BLaER1 (cell line): ENCODE measurements at regions not wholly inside any gene's neighbourhood (a gene's known extent, or its start where the extent isn't known, plus 50 kb on each side); places are given as distances from the start of the nearest gene placed in this dataset.

Experiments used
- H3K27ac ChIP-seq: shearing (Covaris generic); formaldehyde crosslinking; 2 replicates; pipeline ENCODE4 v1.8.1; 2022
- H3K27me3 ChIP-seq: shearing (Covaris generic); formaldehyde crosslinking; 2 replicates; pipeline ENCODE4 v1.8.1; 2022
- H3K36me3 ChIP-seq: shearing (Covaris generic); formaldehyde crosslinking; 2 replicates; pipeline ENCODE4 v1.8.1; 2022
- H3K4me1 ChIP-seq: shearing (Covaris generic); formaldehyde crosslinking; 2 replicates; pipeline ENCODE4 v1.8.1; 2022
- H3K4me2 ChIP-seq: shearing (Covaris generic); formaldehyde crosslinking; 2 replicates; pipeline ENCODE4 v1.8.1; 2022
- H3K4me3 ChIP-seq: shearing (Covaris generic); formaldehyde crosslinking; 2 replicates; pipeline ENCODE4 v1.8.1; 2022
- H3K9ac ChIP-seq: shearing (Covaris generic); formaldehyde crosslinking; 2 replicates; pipeline ENCODE4 v1.8.1; 2022
- H3K9me3 ChIP-seq: shearing (Covaris generic); formaldehyde crosslinking; 2 replicates; pipeline ENCODE4 v1.8.1; 2022
- H4K20me1 ChIP-seq: shearing (Covaris generic); formaldehyde crosslinking; 2 replicates; pipeline ENCODE4 v1.8.1; 2022
- Cebpa-rat ChIP-seq: shearing (Covaris generic); IDR thresholded peaks from 2 replicates; pipeline ENCODE4 v1.8.1; 2022

- no peaks in the 10 kb centered on the region for H3K4me1 ChIP-seq
- no peaks in the 10 kb centered on the region for H3K9me3 ChIP-seq
- no peaks in the 10 kb centered on the region for H3K36me3 ChIP-seq
- no peak overlapping the region for H3K4me3 ChIP-seq
- no peak for TF ChIP-seq Cebpa-rat
- no peaks in the 10 kb centered on the region for H4K20me1 ChIP-seq
- H3K27ac ChIP-seq, result no peak overlapping the region
- H3K9ac ChIP-seq, result no peak overlapping the region
- H3K27me3 ChIP-seq, result no peaks in the 10 kb centered on the region
- H3K4me2 ChIP-seq, result no peak overlapping the region
Measured at GRCh38 chr11:90329043-90329442, 106.2 kb upstream of the CHORDC1 start.

DNA sequence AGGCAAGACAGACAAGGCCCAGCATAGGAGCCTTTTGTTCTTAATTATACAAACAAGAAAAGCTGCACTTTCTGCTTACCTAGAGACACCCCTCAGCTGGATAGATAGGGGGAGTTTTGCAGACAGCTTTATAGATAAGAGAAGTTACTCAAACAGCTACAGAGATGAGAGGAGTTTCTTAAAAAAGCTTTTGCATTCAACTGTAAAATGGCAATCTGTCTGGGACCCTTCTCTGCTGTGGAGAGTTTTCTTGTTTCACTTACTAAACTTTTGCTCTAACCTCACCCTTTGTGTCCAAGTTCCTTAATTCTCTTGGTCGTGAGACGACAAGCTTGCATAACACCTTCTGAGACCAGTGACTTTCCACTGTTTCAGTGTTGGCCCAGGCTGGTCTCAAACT is 103.8 kb upstream of the CHORDC1 start:
- no peak for TF ChIP-seq Cebpa-rat
- H3K9me3 ChIP-seq, result no peaks in the 10 kb centered on the region

GRCh38 chr11:90323289-90323688 is 100.4 kb upstream of the CHORDC1 start:
- H3K9me3 ChIP-seq, result peaks cover 11% of the 10 kb centered on the region; the same call in 1 of the 2 replicates
- no peaks in the 10 kb centered on the region for H4K20me1 ChIP-seq
- no peaks in the 10 kb centered on the region for H3K27me3 ChIP-seq
- no peaks in the 10 kb centered on the region for H3K4me1 ChIP-seq
- H3K9ac ChIP-seq, result no peak overlapping the region
- H3K4me2 ChIP-seq, result no peak overlapping the region
- H3K27ac ChIP-seq, result no peak overlapping the region
- no peaks in the 10 kb centered on the region for H3K36me3 ChIP-seq
- no peak overlapping the region for H3K4me3 ChIP-seq
- TF ChIP-seq Cebpa-rat, result no peak

More for the DNA sequence above, 103.8 kb upstream of the CHORDC1 start:
- H3K27ac ChIP-seq, result no peak overlapping the region
- no peak overlapping the region for H3K4me2 ChIP-seq
- no peaks in the 10 kb centered on the region for H3K4me1 ChIP-seq
- H3K4me3 ChIP-seq, result no peak overlapping the region
- no peaks in the 10 kb centered on the region for H3K36me3 ChIP-seq
- H4K20me1 ChIP-seq, result no peaks in the 10 kb centered on the region
- H3K9ac ChIP-seq, result no peak overlapping the region
- H3K27me3 ChIP-seq, result no peaks in the 10 kb centered on the region

GRCh38 chr11:90321018-90321417 is 98.2 kb upstream of the CHORDC1 start:
- no peak overlapping the region for H3K27ac ChIP-seq
- H3K36me3 ChIP-seq, result no peaks in the 10 kb centered on the region

GRCh38 chr11:90318651-90319050 is 95.8 kb upstream of the CHORDC1 start:
- H3K27ac ChIP-seq, result no peak overlapping the region
- H3K27me3 ChIP-seq, result no peaks in the 10 kb centered on the region
- no peaks in the 10 kb centered on the region for H3K4me1 ChIP-seq
- no peaks in the 10 kb centered on the region for H3K36me3 ChIP-seq
- no peak overlapping the region for H3K4me3 ChIP-seq
- H3K9me3 ChIP-seq, result peaks cover 11% of the 10 kb centered on the region; the same call in 1 of the 2 replicates
- H4K20me1 ChIP-seq, result no peaks in the 10 kb centered on the region
- TF ChIP-seq Cebpa-rat, result no peak
- no peak overlapping the region for H3K4me2 ChIP-seq
- no peak overlapping the region for H3K9ac ChIP-seq

More at GRCh38 chr11:90321018-90321417, 98.2 kb upstream of the CHORDC1 start:
- Histone ChIP-seq H3K4me3 (no peak overlapping the region), H3K27me3 (no peaks in the 10 kb centered on the region), H4K20me1 (no peaks in the 10 kb centered on the region), H3K9me3 (peaks cover 11% of the 10 kb centered on the region; the same call in 1 of the 2 replicates), H3K4me2 (no peak overlapping the region), H3K4me1 (no peaks in the 10 kb centered on the region), H3K9ac (no peak overlapping the region)
- TF ChIP-seq Cebpa-rat, result no peak

GRCh38 chr11:90310210-90310609 is 87.4 kb upstream of the CHORDC1 start:
- no peaks in the 10 kb centered on the region for H3K9me3 ChIP-seq
- no peak overlapping the region for H3K9ac ChIP-seq
- no peaks in the 10 kb centered on the region for H4K20me1 ChIP-seq
- no peaks in the 10 kb centered on the region for H3K27me3 ChIP-seq
- no peaks in the 10 kb centered on the region for H3K4me1 ChIP-seq
- no peak overlapping the region for H3K4me3 ChIP-seq
- H3K4me2 ChIP-seq, result no peak overlapping the region
- H3K36me3 ChIP-seq, result no peaks in the 10 kb centered on the region
- H3K27ac ChIP-seq, result no peak overlapping the region
- no peak for TF ChIP-seq Cebpa-rat

GRCh38 chr11:90309693-90310092 is 86.8 kb upstream of the CHORDC1 start:
- Histone ChIP-seq H3K36me3 (no peaks in the 10 kb centered on the region), H3K4me3 (no peak overlapping the region), H3K9ac (no peak overlapping the region), H3K27me3 (no peaks in the 10 kb centered on the region), H3K4me1 (no peaks in the 10 kb centered on the region), H4K20me1 (no peaks in the 10 kb centered on the region), H3K9me3 (no peaks in the 10 kb centered on the region), H3K27ac (no peak overlapping the region), H3K4me2 (no peak overlapping the region)
- TF ChIP-seq Cebpa-rat, result no peak

DNA sequence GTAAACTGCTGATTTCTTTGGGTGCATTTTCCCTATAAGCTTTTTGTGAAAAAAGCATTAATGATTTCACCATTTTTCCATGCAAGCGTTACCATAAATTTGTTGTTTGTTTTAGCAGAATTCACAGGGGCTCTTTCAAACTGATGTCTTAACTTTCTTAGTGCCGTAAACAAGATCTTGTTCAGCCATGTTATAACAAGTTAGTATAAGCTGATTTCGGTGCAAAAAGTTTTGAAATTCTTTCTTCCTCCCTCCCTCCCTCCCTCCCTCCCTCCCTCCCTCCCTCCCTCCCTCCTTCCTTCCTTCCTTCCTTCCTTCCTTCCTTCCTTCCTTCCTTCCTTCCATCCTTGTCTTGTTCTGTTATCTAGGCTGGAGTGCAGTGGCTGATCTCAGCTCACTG is 71.7 kb upstream of the CHORDC1 start:
- no peaks in the 10 kb centered on the region for H3K27me3 ChIP-seq
- H3K27ac ChIP-seq, result no peak overlapping the region
- H3K36me3 ChIP-seq, result no peaks in the 10 kb centered on the region
- no peak overlapping the region for H3K4me2 ChIP-seq
- no peak for TF ChIP-seq Cebpa-rat
- H4K20me1 ChIP-seq, result no peaks in the 10 kb centered on the region
- H3K9ac ChIP-seq, result no peak overlapping the region
- 0 out of 2 replicates have a peak, but pooled peaks cover 3% of the 10 kb centered on the region for H3K9me3 ChIP-seq
- no peak overlapping the region for H3K4me3 ChIP-seq
- no peaks in the 10 kb centered on the region for H3K4me1 ChIP-seq

DNA sequence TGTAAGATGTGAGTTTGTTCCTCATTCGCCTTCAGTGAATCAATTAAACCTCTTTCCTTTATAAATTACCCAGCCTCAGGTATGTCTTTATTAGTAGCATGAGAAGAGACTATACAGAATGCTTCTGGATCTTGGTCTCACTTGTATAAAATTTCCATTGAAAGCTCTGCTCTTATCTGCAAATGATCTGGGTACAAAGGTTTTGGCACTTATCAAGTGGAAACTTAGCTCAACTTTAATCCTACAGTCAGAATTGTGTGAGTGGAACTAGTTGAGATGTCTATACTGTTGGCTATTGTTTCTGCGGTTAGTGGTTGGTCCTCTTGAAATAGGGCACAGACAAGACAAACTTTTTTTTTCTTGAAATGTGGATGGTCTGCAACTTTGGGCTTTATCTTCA is 71.2 kb upstream of the CHORDC1 start:
- Histone ChIP-seq H3K36me3 (no peaks in the 10 kb centered on the region), H3K27ac (no peak overlapping the region), H3K9me3 (0 out of 2 replicates have a peak, but pooled peaks cover 3% of the 10 kb centered on the region), H3K9ac (no peak overlapping the region), H4K20me1 (no peaks in the 10 kb centered on the region), H3K4me3 (no peak overlapping the region), H3K27me3 (no peaks in the 10 kb centered on the region), H3K4me1 (no peaks in the 10 kb centered on the region), H3K4me2 (no peak overlapping the region)
- no peak for TF ChIP-seq Cebpa-rat

- Histone ChIP-seq H3K9ac (no peak overlapping the region), H3K27ac (no peak overlapping the region), H3K4me3 (no peak overlapping the region), H4K20me1 (no peaks in the 10 kb centered on the region), H3K36me3 (no peaks in the 10 kb centered on the region), H3K9me3 (no peaks in the 10 kb centered on the region), H3K4me1 (no peaks in the 10 kb centered on the region), H3K4me2 (no peak overlapping the region), H3K27me3 (no peaks in the 10 kb centered on the region)
- TF ChIP-seq Cebpa-rat, result no peak
Measured at GRCh38 chr11:90288212-90288821, 65.5 kb upstream of the CHORDC1 start.

DNA sequence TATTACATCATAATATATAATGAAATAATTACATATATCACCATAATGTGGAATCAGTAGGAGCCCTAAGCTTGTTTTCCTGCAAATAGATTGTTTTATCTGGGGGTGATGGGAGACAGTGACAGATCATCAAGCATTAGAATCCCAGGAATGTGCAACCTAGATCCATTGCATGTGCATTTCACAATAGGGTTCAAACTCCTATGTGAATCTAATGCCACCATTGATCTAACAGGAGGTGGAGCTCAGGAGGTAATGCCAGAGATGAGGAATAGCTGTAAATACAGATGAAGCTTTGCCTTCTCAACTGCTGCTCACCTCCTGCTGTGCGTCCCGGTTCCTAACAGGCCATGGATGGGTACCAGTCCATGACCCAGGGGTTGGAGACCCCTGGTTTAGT is 63.8 kb upstream of the CHORDC1 start:
- Histone ChIP-seq H3K9ac (no peak overlapping the region), H4K20me1 (no peaks in the 10 kb centered on the region), H3K4me1 (no peaks in the 10 kb centered on the region), H3K4me3 (no peak overlapping the region), H3K9me3 (no peaks in the 10 kb centered on the region), H3K36me3 (no peaks in the 10 kb centered on the region), H3K27ac (no peak overlapping the region), H3K27me3 (no peaks in the 10 kb centered on the region), H3K4me2 (no peak overlapping the region)
- no peak for TF ChIP-seq Cebpa-rat
